ENCODE measurements at regions not wholly inside any gene's neighbourhood (a gene's known extent, or its start where the extent isn't known, plus 50 kb on each side); places are given as distances from the start of the nearest gene placed in this dataset.

DNA sequence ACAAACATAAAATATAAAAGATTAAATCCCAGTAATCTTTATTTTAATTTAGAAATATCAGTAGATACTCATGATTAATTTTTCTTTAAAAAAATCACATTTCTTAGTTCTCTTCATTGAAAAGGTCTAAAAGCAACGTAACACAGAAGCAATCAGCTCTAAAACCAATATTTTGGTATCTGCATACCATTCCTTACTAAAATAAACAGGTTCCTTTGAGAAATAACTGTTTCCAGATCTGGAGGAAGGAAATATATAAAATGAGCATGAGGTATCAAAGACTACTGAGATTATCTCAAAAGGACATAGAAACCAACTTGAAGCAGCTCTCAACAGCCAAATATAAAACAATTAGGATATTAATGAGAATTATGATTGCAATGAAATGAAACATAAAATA lies 301.0 kb upstream of the GNAI1 start:
- Histone ChIP-seq H3K27me3 (replicated peaks; ENCODE audit: insufficient read depth) (no peaks in the 10 kb centered on the region), H3K4me3 (no peak overlapping the region), H3K4me1 (ENCODE audit: control insufficient read depth in 1 of 2, low read depth in 2 of 2) (no peaks in the 10 kb centered on the region), H3K27ac (no peak overlapping the region), H3K9me3 (no peaks in the 10 kb centered on the region), H3K36me3 (no peaks in the 10 kb centered on the region)
- no peak for ATAC-seq (ENCODE audit: insufficient number of reproducible peaks, low FRiP score, low read depth)
- TF ChIP-seq, protein P1, sequence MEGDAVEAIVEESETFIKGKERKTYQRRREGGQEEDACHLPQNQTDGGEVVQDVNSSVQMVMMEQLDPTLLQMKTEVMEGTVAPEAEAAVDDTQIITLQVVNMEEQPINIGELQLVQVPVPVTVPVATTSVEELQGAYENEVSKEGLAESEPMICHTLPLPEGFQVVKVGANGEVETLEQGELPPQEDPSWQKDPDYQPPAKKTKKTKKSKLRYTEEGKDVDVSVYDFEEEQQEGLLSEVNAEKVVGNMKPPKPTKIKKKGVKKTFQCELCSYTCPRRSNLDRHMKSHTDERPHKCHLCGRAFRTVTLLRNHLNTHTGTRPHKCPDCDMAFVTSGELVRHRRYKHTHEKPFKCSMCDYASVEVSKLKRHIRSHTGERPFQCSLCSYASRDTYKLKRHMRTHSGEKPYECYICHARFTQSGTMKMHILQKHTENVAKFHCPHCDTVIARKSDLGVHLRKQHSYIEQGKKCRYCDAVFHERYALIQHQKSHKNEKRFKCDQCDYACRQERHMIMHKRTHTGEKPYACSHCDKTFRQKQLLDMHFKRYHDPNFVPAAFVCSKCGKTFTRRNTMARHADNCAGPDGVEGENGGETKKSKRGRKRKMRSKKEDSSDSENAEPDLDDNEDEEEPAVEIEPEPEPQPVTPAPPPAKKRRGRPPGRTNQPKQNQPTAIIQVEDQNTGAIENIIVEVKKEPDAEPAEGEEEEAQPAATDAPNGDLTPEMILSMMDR (IDR thresholded peaks at IDR 0.05), result no peak
- no peak for DNase-seq (ENCODE audit: low spot score)

DNA sequence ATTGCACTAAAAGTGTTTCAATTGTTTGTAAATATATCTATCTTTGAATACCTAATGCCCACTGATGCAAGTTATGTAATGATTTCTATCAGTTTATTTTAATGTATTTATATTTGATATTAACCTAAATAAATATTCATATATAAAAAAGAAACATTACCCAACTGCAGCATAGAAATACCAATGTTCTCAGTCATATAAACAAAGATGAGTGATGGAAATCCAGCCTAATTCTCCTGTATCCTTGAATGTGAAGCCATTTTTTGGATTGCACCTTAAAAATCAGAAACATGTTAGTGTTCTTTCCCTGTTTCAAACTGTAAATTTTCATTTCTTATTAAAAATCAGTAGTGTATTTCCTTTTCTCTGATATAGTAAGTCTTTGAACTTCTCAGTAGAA lies 305.8 kb upstream of the GNAI1 start:
- H3K27ac ChIP-seq, result no peak overlapping the region
- no peak for DNase-seq (ENCODE audit: low spot score)
- H3K9me3 ChIP-seq, result no peaks in the 10 kb centered on the region
- H3K36me3 ChIP-seq, result no peaks in the 10 kb centered on the region
- H3K4me3 ChIP-seq, result no peak overlapping the region
- no peak for ATAC-seq (ENCODE audit: insufficient number of reproducible peaks, low FRiP score, low read depth)
- no peaks in the 10 kb centered on the region for H3K27me3 ChIP-seq (replicated peaks; ENCODE audit: insufficient read depth)
- no peaks in the 10 kb centered on the region for H3K4me1 ChIP-seq (ENCODE audit: control insufficient read depth in 1 of 2, low read depth in 2 of 2)
- TF ChIP-seq, protein P1 (IDR thresholded peaks at IDR 0.05), result no peak

DNA sequence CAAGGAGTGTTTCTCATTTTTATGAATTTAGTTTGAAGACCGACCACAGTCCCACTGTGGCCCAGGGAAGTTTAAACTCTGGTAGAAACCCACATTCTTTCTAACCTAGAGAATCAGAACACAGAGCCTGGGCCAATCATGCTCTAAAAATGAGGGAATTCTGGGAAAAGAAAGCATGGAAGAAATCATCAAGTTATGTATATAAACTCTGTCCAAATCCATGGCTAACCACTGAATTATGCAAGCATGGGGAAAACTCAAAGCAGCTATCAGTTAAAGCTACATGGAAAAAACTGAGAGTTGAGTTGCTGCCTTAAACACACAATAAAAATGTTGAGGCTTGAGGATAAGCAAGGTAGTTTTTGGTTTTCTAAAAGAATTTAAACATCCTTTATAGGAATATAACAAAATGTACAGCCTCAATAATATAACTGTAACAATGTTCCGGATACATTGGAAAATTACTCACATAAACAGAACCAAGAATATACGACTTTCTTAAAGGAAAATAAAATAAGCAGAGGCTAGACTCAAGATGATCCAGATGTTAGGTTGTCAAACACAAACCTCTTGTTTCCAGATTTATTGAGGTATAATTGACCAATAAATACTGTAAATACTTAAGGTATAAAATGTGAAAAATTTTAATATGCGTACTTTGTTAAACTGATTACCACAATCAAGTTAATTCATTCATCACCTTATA lies 311.2 kb upstream of the GNAI1 start:
- DNase-seq (ENCODE audit: low spot score) (no peak), ATAC-seq (ENCODE audit: insufficient number of reproducible peaks, low FRiP score, low read depth) (no peak)
- H3K27me3 ChIP-seq (replicated peaks; ENCODE audit: insufficient read depth), result no peaks in the 10 kb centered on the region
- no peaks in the 10 kb centered on the region for H3K4me1 ChIP-seq (ENCODE audit: control insufficient read depth in 1 of 2, low read depth in 2 of 2)
- H3K9me3 ChIP-seq, result no peaks in the 10 kb centered on the region
- no peak overlapping the region for H3K27ac ChIP-seq
- TF ChIP-seq, protein P1 (IDR thresholded peaks at IDR 0.05), result no peak
- no peaks in the 10 kb centered on the region for H3K36me3 ChIP-seq
- no peak overlapping the region for H3K4me3 ChIP-seq

DNA sequence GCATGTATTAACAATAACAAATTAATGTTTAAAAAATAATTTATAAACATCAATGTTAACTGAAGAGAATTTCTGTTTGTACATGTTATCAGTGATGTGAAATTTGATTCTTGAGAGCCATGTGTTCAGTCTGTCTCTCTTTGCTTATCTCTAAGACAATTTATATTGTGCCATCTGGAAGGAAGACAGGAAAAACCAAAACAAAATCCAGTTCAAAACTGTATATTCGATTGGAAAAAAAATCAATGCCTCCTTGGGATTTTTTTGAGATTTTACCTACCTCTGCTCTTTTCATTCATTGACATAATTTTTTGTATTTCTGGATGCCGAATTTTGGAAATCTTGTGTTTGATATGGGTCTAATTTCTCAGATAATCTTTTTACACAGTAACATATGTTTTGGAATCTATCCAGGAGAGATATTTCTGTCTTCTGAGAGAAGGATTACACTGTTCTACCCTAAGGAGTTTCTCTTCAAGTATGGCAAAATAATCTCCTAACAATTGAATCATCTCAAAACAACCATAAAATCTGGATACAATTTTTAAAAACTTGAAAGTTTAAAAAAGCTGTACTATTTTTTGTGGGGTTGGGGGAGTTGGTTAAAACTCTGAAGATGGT lies 311.9 kb upstream of the GNAI1 start:
- no peaks in the 10 kb centered on the region for H3K36me3 ChIP-seq
- no peak for ATAC-seq (ENCODE audit: insufficient number of reproducible peaks, low FRiP score, low read depth)
- DNase-seq (ENCODE audit: low spot score), result no peak

DNA sequence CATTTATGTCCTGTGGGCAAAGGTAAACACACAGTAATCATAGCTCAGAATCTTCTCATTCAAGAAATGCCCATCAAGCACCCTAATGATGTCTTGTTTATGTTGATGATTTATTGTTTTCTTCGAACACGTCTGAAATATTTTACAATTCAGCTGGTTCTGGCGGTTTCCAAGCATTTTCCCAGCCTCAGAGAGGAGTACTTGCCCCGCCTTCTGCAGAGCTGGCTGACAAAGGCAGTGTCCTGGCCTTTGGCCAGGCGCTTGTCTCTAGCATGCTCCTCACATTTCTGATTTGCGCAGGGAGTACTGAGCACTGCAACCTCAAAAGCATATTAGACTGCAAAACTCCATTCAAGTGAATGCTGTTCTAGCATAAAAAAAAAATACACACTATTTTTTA lies 314.2 kb upstream of the GNAI1 start:
- TF ChIP-seq, protein P1 (IDR thresholded peaks at IDR 0.05), result no peak

More for the DNA sequence above, 311.9 kb upstream of the GNAI1 start:
- Histone ChIP-seq H3K27ac (no peak overlapping the region), H3K9me3 (no peaks in the 10 kb centered on the region), H3K27me3 (replicated peaks; ENCODE audit: insufficient read depth) (no peaks in the 10 kb centered on the region), H3K4me3 (no peak overlapping the region), H3K4me1 (ENCODE audit: control insufficient read depth in 1 of 2, low read depth in 2 of 2) (no peaks in the 10 kb centered on the region)
- TF ChIP-seq, protein P1 (IDR thresholded peaks at IDR 0.05), result no peak

More for the DNA sequence above, 314.2 kb upstream of the GNAI1 start:
- Histone ChIP-seq H3K27me3 (replicated peaks; ENCODE audit: insufficient read depth) (no peaks in the 10 kb centered on the region), H3K36me3 (no peaks in the 10 kb centered on the region), H3K27ac (no peak overlapping the region), H3K4me1 (ENCODE audit: control insufficient read depth in 1 of 2, low read depth in 2 of 2) (no peaks in the 10 kb centered on the region), H3K4me3 (no peak overlapping the region), H3K9me3 (no peaks in the 10 kb centered on the region)
- ATAC-seq (ENCODE audit: insufficient number of reproducible peaks, low FRiP score, low read depth) (no peak), DNase-seq (ENCODE audit: low spot score) (no peak)

Data from thoracic aorta (tissue), 2 donors.